ENCODE measurements at regions not wholly inside any gene's neighbourhood (a gene's known extent, or its start where the extent isn't known, plus 50 kb on each side); places are given as distances from the start of the nearest gene placed in this dataset.
A peak's percentile ranks its signal among the peaks of the same experiment; 100 is the strongest.

GRCh38 chr3:148315756-148316155 is 381.9 kb upstream of the AGTR1 start:
- ChIA-PET POLR2A (no interaction called here), CTCF (interaction anchor here (1.3 kb wide), 1 partner anchor 51 kb away, joined by 3 read pairs; no protein-coding TSS in a partner anchor)
- no peak for TF ChIP-seq CTCF (IDR thresholded peaks at IDR 0.05; ENCODE audit: insufficient read depth, low read length, missing control alignments)
- DNase-seq (ENCODE audit: low read depth, low spot score) = no peak
- H3K4me3 ChIP-seq (ENCODE audit: low read depth, low read length) = no peak overlapping the region

- ChIA-PET CTCF (interaction anchor here (1.8 kb wide), 1 partner anchor 9 kb away, joined by 17 read pairs; no protein-coding TSS in a partner anchor), POLR2A (no interaction called here)
- TF ChIP-seq CTCF (IDR thresholded peaks at IDR 0.05; ENCODE audit: insufficient read depth, low read length, missing control alignments) = no peak
Measured at GRCh38 chr3:148318240-148318639, 379.5 kb upstream of the AGTR1 start.

GRCh38 chr3:148319161-148319915 is 378.4 kb upstream of the AGTR1 start:
- H3K4me3 ChIP-seq (ENCODE audit: low read depth, low read length) = no peak overlapping the region
- POLR2A ChIA-PET = no interaction called here
- peak; percentile 60 for DNase-seq (ENCODE audit: low read depth, low spot score)
- no peak for TF ChIP-seq CTCF (IDR thresholded peaks at IDR 0.05; ENCODE audit: insufficient read depth, low read length, missing control alignments)
- CTCF ChIA-PET = interaction anchor here (3.6 kb wide), 1 partner anchor 11 kb away, joined by 25 read pairs; no protein-coding TSS in a partner anchor

More at GRCh38 chr3:148318240-148318639, 379.5 kb upstream of the AGTR1 start:
- no peak for DNase-seq (ENCODE audit: low read depth, low spot score)
- no peak overlapping the region for H3K4me3 ChIP-seq (ENCODE audit: low read depth, low read length)

- no peak for DNase-seq (ENCODE audit: low read depth, low spot score)
- CTCF ChIA-PET = interaction anchor here (1.4 to 3.6 kb wide), 2 partner anchors 11 to 12 kb away, joined by 5 to 25 read pairs; no protein-coding TSS in a partner anchor
- TF ChIP-seq CTCF (IDR thresholded peaks at IDR 0.05; ENCODE audit: insufficient read depth, low read length, missing control alignments) = no peak
- H3K4me3 ChIP-seq (ENCODE audit: low read depth, low read length) = no peak overlapping the region
- POLR2A ChIA-PET = no interaction called here
Measured at GRCh38 chr3:148319960-148320359, 377.7 kb upstream of the AGTR1 start.

DNA sequence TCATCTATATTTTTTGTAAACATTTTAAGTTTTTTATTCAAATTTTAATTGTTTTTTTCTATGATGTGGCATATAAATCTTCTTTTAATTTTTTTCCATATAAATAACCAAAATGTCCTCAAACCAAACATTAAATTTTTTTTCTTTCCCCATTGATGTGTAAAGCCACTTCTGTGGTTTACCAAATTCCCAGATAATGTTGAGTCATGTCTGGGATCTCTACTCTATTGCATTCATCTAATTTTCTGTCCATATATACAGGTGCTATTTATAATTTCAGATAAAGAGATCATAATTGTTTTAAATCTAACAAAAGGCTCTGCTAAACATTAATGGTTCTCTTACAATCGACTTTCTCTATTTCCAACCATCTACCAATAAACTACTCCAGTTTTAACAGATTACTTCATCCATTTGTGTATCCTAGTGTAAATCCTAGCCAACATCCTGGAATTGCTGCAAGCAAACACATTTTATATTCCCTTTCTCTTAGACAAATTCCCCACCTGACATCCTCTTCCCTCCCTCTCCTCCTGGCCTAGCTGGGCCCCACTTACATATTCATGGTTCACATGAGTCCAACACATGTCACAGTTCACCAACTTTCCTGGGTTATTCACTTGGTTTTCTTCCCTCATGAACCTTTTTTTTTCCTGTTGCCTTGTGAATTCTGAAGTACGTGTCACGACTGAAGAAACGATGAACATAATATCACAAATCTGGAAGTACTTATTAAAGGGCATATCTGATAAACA is 368.0 kb upstream of the AGTR1 start:
- H3K4me3 ChIP-seq (ENCODE audit: low read depth, low read length) = no peak overlapping the region
- no peak for DNase-seq (ENCODE audit: low read depth, low spot score)
- no peak for TF ChIP-seq CTCF (IDR thresholded peaks at IDR 0.05; ENCODE audit: insufficient read depth, low read length, missing control alignments)
- ChIA-PET CTCF (no interaction called here), POLR2A (no interaction called here)

DNA sequence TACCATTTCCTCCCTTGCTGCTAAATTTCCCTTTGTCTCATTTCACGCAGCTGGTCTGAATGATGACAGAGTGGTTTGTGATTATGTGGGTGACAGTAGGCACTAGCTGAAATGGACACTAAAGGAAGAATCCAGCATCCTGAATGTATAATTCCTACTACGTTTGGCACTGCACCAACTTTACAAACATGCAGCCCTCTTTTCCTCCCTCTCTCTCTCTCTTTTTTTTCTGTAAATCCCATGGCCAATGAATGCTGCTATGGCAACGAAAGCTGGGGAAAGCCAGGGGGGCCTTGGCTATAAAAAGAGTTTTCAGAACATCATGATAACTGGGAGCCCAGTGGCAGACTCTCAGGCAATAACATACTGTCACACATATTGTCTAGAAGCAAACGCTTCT is 367.2 kb upstream of the AGTR1 start:
- CTCF ChIA-PET = interaction anchor here (2.4 kb wide), 1 partner anchor 21 kb away, joined by 11 read pairs; no protein-coding TSS in a partner anchor

More for the DNA sequence above, 367.2 kb upstream of the AGTR1 start:
- POLR2A ChIA-PET = no interaction called here
- H3K4me3 ChIP-seq (ENCODE audit: low read depth, low read length) = no peak overlapping the region
- TF ChIP-seq CTCF (IDR thresholded peaks at IDR 0.05; ENCODE audit: insufficient read depth, low read length, missing control alignments) = no peak
- DNase-seq (ENCODE audit: low read depth, low spot score) = no peak

Measured in AG04449 (cell line).